Muscle layer of colon (tissue), 2 donors: ENCODE measurements at regions not wholly inside any gene's neighbourhood (a gene's known extent, or its start where the extent isn't known, plus 50 kb on each side); places are given as distances from the start of the nearest gene placed in this dataset.

Experiments
- H3K27ac ChIP-seq: one replicate; pipeline ENCODE4 v1.7.0; 2013; ENCODE audit warnings: low read depth, mild to moderate bottlenecking, low read length, moderate library complexity
- H3K27me3 ChIP-seq, 2 donors: one replicate each; pipeline ENCODE4 v1.7.0; 2013; ENCODE audit warnings: low read length in 2 of 2, mild to moderate bottlenecking in 2 of 2; ENCODE audit not compliant: insufficient read depth in 2 of 2, control insufficient read depth in 1 of 2
- H3K36me3 ChIP-seq: one replicate; pipeline ENCODE4 v1.7.0; 2013; ENCODE audit warnings: mild to moderate bottlenecking, low read length; ENCODE audit not compliant: insufficient read depth
- H3K4me1 ChIP-seq: one replicate; pipeline ENCODE4 v1.7.0; 2013; ENCODE audit warnings: mild to moderate bottlenecking, low read length; ENCODE audit not compliant: insufficient read depth
- H3K4me3 ChIP-seq, 2 donors: one replicate each; pipeline ENCODE4 v1.7.0; 2013; ENCODE audit warnings: low read length in 2 of 2, low read depth in 1 of 2, mild to moderate bottlenecking in 1 of 2, moderate library complexity in 1 of 2
- H3K9ac ChIP-seq: one replicate; pipeline ENCODE4 v1.7.0; 2013; ENCODE audit warnings: low read length
- H3K9me3 ChIP-seq: one replicate; pipeline ENCODE4 v1.7.0; 2013; ENCODE audit warnings: mild to moderate bottlenecking, low read length
- donor health status: abdominal sarcoma.
- donor health status: Adenocarcinoma of cecum.

GRCh38 chr2:123179526-123179925 is 845.6 kb upstream of the CNTNAP5 start:
- Histone ChIP-seq H3K27ac (no peak overlapping the region), H3K36me3 (no peaks in the 10 kb centered on the region), H3K4me3 (no peak overlapping the region), H3K9ac (no peak overlapping the region), H3K9me3 (no peaks in the 10 kb centered on the region), H3K27me3 (no peaks in the 10 kb centered on the region), H3K4me1 (no peaks in the 10 kb centered on the region)

- H3K36me3 ChIP-seq: no peaks in the 10 kb centered on the region
- H3K4me1 ChIP-seq: no peaks in the 10 kb centered on the region
- H3K27me3 ChIP-seq: no peaks in the 10 kb centered on the region
- H3K9ac ChIP-seq: no peak overlapping the region
- H3K4me3 ChIP-seq: no peak overlapping the region
- H3K9me3 ChIP-seq: no peaks in the 10 kb centered on the region
- H3K27ac ChIP-seq: no peak overlapping the region
These were observed 829.1 kb upstream of the CNTNAP5 start for GRCh38 chr2:123195957-123196356.

- H3K36me3 ChIP-seq: no peaks in the 10 kb centered on the region
- H3K27ac ChIP-seq: no peak overlapping the region
- no peaks in the 10 kb centered on the region for H3K9me3 ChIP-seq
- H3K4me1 ChIP-seq: no peaks in the 10 kb centered on the region
- H3K4me3 ChIP-seq: no peak overlapping the region
- H3K9ac ChIP-seq: no peak overlapping the region
- H3K27me3 ChIP-seq: no peaks in the 10 kb centered on the region
These were observed 825.1 kb upstream of the CNTNAP5 start for GRCh38 chr2:123200035-123200434.

- no peak overlapping the region for H3K4me3 ChIP-seq
- no peaks in the 10 kb centered on the region for H3K27me3 ChIP-seq
- no peak overlapping the region for H3K27ac ChIP-seq
- no peaks in the 10 kb centered on the region for H3K36me3 ChIP-seq
- no peak overlapping the region for H3K9ac ChIP-seq
- H3K9me3 ChIP-seq: no peaks in the 10 kb centered on the region
- H3K4me1 ChIP-seq: no peaks in the 10 kb centered on the region
These were observed 817.8 kb upstream of the CNTNAP5 start for GRCh38 chr2:123207245-123207644.

GRCh38 chr2:123209202-123209601 is 815.9 kb upstream of the CNTNAP5 start:
- Histone ChIP-seq H3K4me1 (no peaks in the 10 kb centered on the region), H3K9ac (no peak overlapping the region), H3K36me3 (no peaks in the 10 kb centered on the region), H3K4me3 (no peak overlapping the region), H3K27ac (no peak overlapping the region), H3K9me3 (no peaks in the 10 kb centered on the region), H3K27me3 (no peaks in the 10 kb centered on the region)

- Histone ChIP-seq H3K27ac (no peak overlapping the region), H3K27me3 (no peaks in the 10 kb centered on the region), H3K4me3 (no peak overlapping the region), H3K4me1 (no peaks in the 10 kb centered on the region), H3K9me3 (no peaks in the 10 kb centered on the region), H3K36me3 (no peaks in the 10 kb centered on the region), H3K9ac (no peak overlapping the region)
These were observed 813.9 kb upstream of the CNTNAP5 start for GRCh38 chr2:123211181-123211580.

GRCh38 chr2:123245156-123245555 is 779.9 kb upstream of the CNTNAP5 start:
- Histone ChIP-seq H3K36me3 (no peaks in the 10 kb centered on the region), H3K27me3 (no peaks in the 10 kb centered on the region), H3K9ac (no peak overlapping the region), H3K9me3 (no peaks in the 10 kb centered on the region), H3K4me1 (no peaks in the 10 kb centered on the region), H3K27ac (no peak overlapping the region), H3K4me3 (no peak overlapping the region)

- H3K36me3 ChIP-seq: no peaks in the 10 kb centered on the region
- H3K4me1 ChIP-seq: no peaks in the 10 kb centered on the region
- no peaks in the 10 kb centered on the region for H3K27me3 ChIP-seq
- H3K9ac ChIP-seq: no peak overlapping the region
- H3K9me3 ChIP-seq: no peaks in the 10 kb centered on the region
- no peak overlapping the region for H3K4me3 ChIP-seq
- no peak overlapping the region for H3K27ac ChIP-seq
These were observed 766.1 kb upstream of the CNTNAP5 start for GRCh38 chr2:123258877-123259539.

GRCh38 chr2:123262856-123263255 is 762.2 kb upstream of the CNTNAP5 start:
- Histone ChIP-seq H3K36me3 (no peaks in the 10 kb centered on the region), H3K9ac (no peak overlapping the region), H3K4me3 (no peak overlapping the region), H3K9me3 (no peaks in the 10 kb centered on the region), H3K27ac (no peak overlapping the region), H3K27me3 (no peaks in the 10 kb centered on the region), H3K4me1 (no peaks in the 10 kb centered on the region)

- Histone ChIP-seq H3K27me3 (no peaks in the 10 kb centered on the region), H3K9ac (no peak overlapping the region), H3K4me3 (no peak overlapping the region), H3K4me1 (no peaks in the 10 kb centered on the region), H3K9me3 (no peaks in the 10 kb centered on the region), H3K36me3 (no peaks in the 10 kb centered on the region), H3K27ac (no peak overlapping the region)
These were observed 741.7 kb upstream of the CNTNAP5 start for GRCh38 chr2:123283431-123283830.

- Histone ChIP-seq H3K4me3 (no peak overlapping the region), H3K27me3 (no peaks in the 10 kb centered on the region), H3K27ac (no peak overlapping the region), H3K9me3 (no peaks in the 10 kb centered on the region), H3K9ac (no peak overlapping the region), H3K4me1 (no peaks in the 10 kb centered on the region), H3K36me3 (no peaks in the 10 kb centered on the region)
These were observed 721.4 kb upstream of the CNTNAP5 start for GRCh38 chr2:123303731-123304130.
